ENCODE measurements at regions not wholly inside any gene's neighbourhood (a gene's known extent, or its start where the extent isn't known, plus 50 kb on each side); places are given as distances from the start of the nearest gene placed in this dataset.

- Histone ChIP-seq H3K14ac (ENCODE audit: insufficient read depth, low read length) (no peak overlapping the region), H3K27ac (ENCODE audit: insufficient read length, low read depth, low read length) (no peak overlapping the region), H3K9me3 (ENCODE audit: control insufficient read depth, low read depth, low read length) (no peaks in the 10 kb centered on the region), H2BK12ac (ENCODE audit: insufficient read length, low read depth, low read length) (no peak overlapping the region), H3K56ac (ENCODE audit: insufficient read length, low read depth, low read length) (no peak overlapping the region), H3K23ac (ENCODE audit: insufficient read length, low read depth, low read length) (no peak overlapping the region), H2AK5ac (ENCODE audit: insufficient read length, low read length) (no peak overlapping the region), H3K4me2 (ENCODE audit: insufficient read depth, insufficient read length, low read length) (no peak overlapping the region), H4K8ac (replicated peaks; ENCODE audit: insufficient read length, low read depth, low read length) (no peak overlapping the region), H2BK120ac (ENCODE audit: low read depth, low read length, poor library complexity, severe bottlenecking) (no peak overlapping the region), H3K18ac (ENCODE audit: insufficient read length, low read depth, low read length) (no peak overlapping the region), H4K91ac (ENCODE audit: insufficient read length, low read depth, low read length) (no peak overlapping the region), H3K79me1 (ENCODE audit: insufficient read depth, low read depth, low read length, poor library complexity, severe bottlenecking) (no peaks in the 10 kb centered on the region), H2BK5ac (ENCODE audit: insufficient read length, low read length) (no peak overlapping the region), H3K79me2 (ENCODE audit: insufficient read depth, low read length) (no peaks in the 10 kb centered on the region), H2BK20ac (ENCODE audit: low read depth, low read length, poor library complexity, severe bottlenecking) (no peak overlapping the region), H2AFZ (ENCODE audit: low read length) (no peak overlapping the region), H3T11ph (ENCODE audit: low read length) (no peak overlapping the region), H3K23me2 (ENCODE audit: insufficient read length, low read depth, low read length, poor library complexity, severe bottlenecking) (no peaks in the 10 kb centered on the region), H4K20me1 (ENCODE audit: control insufficient read depth, insufficient read depth, insufficient read length) (no peaks in the 10 kb centered on the region), H3K27me3 (ENCODE audit: insufficient read depth, low read length) (no peaks in the 10 kb centered on the region), H3K9ac (ENCODE audit: extremely low read depth, insufficient read length, low read length) (no peak overlapping the region), H3K4me1 (ENCODE audit: insufficient read depth, low read length) (no peaks in the 10 kb centered on the region; the same call in 1 of the 2 replicates), H3K4ac (ENCODE audit: low read depth, low read length) (no peak overlapping the region), H2BK15ac (ENCODE audit: low read depth, low read length) (no peak overlapping the region), H4K5ac (ENCODE audit: insufficient read length, low read depth, low read length) (no peak overlapping the region)
- Mint-ChIP-seq H3K4me3 (no peak overlapping the region), H3K9me3 (peaks cover 3 to 17% of the 10 kb centered on the region in 2 experiments), H3K36me3 (ENCODE audit: insufficient read depth in 1 of 3, low read depth in 3 of 3) (peaks cover 6 to 10% (median 7%) of the 10 kb centered on the region in 3 experiments; a peak in 5 of 7 replicates), H3K27ac (no peak overlapping the region), H3K4me1 (peaks cover 17 to 22% of the 10 kb centered on the region in 2 experiments), H3K27me3 (ENCODE audit: low read depth) (no peaks in the 10 kb centered on the region)
- TF ChIP-seq CTCF (conservative IDR thresholded peaks at IDR 0.05): no peak
- DNase-seq: no peak
- no CpG with 5 or more reads among the region's 1 CpG for WGBS (ENCODE audit: extremely low coverage, insufficient read length, low lambda C conversion rate)
These were observed 245.8 kb upstream of the MAP3K1 start for GRCh38 chr5:56569566-56569965.

Data from H9 (cell line).